ENCODE measurements at regions not wholly inside any gene's neighbourhood (a gene's known extent, or its start where the extent isn't known, plus 50 kb on each side); places are given as distances from the start of the nearest gene placed in this dataset.

DNA sequence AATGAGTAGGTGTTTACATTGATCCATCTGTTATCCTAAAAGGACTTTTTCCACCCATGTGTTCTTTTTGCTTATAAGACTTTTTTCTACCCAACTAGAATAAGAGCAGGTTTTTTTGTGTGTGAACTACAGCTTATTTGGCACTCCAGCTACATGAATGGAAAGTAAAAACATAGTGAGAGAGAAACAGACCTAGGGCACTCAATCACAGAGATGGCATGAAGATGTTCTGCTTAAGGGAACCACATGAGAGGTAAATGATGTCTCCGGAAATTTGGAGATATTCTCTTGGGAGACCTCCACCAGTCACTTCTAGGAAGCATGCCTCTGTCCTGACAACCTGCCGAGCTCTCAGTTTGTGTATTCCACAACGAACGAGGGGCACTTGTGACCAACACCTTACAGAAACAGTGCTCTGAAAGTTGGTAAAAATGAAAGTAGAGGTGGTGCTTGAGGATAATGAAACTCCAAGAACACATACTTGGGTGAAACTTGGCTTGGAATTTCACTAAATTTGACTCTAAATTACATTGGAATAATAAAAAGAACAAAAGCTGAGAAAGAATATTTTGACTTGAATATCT, 788.4 kb upstream of the GALNTL6 start:
- TF ChIP-seq, protein P1, sequence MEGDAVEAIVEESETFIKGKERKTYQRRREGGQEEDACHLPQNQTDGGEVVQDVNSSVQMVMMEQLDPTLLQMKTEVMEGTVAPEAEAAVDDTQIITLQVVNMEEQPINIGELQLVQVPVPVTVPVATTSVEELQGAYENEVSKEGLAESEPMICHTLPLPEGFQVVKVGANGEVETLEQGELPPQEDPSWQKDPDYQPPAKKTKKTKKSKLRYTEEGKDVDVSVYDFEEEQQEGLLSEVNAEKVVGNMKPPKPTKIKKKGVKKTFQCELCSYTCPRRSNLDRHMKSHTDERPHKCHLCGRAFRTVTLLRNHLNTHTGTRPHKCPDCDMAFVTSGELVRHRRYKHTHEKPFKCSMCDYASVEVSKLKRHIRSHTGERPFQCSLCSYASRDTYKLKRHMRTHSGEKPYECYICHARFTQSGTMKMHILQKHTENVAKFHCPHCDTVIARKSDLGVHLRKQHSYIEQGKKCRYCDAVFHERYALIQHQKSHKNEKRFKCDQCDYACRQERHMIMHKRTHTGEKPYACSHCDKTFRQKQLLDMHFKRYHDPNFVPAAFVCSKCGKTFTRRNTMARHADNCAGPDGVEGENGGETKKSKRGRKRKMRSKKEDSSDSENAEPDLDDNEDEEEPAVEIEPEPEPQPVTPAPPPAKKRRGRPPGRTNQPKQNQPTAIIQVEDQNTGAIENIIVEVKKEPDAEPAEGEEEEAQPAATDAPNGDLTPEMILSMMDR (IDR thresholded peaks at IDR 0.05): no peak
- no peak for TF ChIP-seq POLR2AphosphoS5 (IDR thresholded peaks at IDR 0.05)
